C4-2B (cell line): ENCODE measurements at regions not wholly inside any gene's neighbourhood (a gene's known extent, or its start where the extent isn't known, plus 50 kb on each side); places are given as distances from the start of the nearest gene placed in this dataset.

ENCODE experiments used
- H3K27ac ChIP-seq: fragments of 450-650 bp; 2 replicates; pipeline ENCODE4 v1.5.1; 2017
- ZFX ChIP-seq: fragments of 450-650 bp; IDR thresholded peaks from 2 replicates; pipeline ENCODE4 v1.6.1; 2017
- TF ChIP-seq, protein P1 (sequence below): fragments of 450-650 bp; conservative IDR thresholded peaks from 2 replicates; pipeline ENCODE4 v1.5.1; 2017; ENCODE audit warnings: mild to moderate bottlenecking

DNA sequence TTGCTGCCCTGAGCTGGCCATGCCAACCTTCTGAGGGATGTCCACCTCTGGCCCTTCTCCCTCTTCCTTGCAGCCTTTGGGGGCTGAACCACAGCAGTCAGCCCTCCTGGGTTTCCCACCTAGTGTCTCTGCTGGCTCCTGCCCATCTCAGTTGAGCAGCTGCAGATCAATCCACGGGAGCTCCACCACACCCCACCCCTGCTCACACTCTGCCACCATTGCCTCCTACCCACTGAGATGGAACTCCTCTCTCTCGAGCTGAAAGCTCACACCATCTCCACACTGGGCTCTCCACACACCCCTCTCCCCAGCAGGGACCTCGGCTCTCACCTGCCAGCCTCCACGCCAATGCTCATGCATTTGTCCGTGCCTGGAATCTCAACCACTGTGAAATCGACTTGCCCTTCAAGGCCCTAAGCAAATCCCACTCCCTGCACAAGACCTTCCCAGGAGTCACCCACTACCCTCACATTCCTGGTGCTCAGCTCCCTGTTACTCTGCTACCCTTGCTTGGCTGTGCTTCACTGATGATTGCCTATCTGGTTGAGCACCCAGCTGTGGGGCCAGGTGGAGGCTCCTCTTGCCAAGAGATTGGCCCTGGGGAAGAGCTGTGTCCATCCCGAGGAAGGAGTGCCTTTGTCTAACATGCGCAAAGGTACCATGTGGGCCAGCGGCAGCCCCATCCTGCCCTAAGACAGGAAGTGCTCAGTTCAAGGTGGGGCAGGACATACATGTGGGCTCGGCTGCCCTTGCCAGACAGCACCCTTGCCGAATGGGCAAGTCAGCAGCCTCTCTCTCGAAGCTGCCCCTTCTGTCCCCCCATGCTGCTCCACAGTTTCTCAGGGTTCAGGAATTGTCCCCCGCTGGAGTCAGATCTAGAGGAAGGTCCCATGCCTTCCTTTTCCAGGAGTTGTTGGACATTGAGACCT lies 208.7 kb downstream of the CYP26B1 start:
- TF ChIP-seq, protein P1, sequence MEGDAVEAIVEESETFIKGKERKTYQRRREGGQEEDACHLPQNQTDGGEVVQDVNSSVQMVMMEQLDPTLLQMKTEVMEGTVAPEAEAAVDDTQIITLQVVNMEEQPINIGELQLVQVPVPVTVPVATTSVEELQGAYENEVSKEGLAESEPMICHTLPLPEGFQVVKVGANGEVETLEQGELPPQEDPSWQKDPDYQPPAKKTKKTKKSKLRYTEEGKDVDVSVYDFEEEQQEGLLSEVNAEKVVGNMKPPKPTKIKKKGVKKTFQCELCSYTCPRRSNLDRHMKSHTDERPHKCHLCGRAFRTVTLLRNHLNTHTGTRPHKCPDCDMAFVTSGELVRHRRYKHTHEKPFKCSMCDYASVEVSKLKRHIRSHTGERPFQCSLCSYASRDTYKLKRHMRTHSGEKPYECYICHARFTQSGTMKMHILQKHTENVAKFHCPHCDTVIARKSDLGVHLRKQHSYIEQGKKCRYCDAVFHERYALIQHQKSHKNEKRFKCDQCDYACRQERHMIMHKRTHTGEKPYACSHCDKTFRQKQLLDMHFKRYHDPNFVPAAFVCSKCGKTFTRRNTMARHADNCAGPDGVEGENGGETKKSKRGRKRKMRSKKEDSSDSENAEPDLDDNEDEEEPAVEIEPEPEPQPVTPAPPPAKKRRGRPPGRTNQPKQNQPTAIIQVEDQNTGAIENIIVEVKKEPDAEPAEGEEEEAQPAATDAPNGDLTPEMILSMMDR, result no peak
- TF ChIP-seq ZFX, result no peak
- H3K27ac ChIP-seq, result no peak overlapping the region

DNA sequence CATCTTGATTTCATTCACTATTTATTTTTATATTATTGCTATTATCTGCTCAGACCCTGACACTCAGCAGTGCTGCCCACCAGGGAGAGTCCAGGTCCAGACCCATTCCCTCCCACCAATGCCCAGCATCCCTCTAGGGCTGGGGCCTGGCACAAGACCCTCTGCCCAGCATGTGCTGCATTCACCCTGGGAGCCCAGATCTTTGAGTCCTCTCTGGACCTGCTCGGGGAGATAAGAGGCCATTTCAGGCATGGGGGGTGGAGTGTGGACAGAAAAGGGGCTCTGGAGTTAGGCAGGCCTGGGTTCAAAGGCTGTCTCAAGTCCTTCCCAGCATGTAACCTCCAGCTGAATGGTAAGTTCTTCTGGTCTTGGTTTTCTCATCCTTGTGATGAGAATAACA lies 209.6 kb downstream of the CYP26B1 start:
- TF ChIP-seq ZFX, result no peak
- TF ChIP-seq, protein P1, result no peak

DNA sequence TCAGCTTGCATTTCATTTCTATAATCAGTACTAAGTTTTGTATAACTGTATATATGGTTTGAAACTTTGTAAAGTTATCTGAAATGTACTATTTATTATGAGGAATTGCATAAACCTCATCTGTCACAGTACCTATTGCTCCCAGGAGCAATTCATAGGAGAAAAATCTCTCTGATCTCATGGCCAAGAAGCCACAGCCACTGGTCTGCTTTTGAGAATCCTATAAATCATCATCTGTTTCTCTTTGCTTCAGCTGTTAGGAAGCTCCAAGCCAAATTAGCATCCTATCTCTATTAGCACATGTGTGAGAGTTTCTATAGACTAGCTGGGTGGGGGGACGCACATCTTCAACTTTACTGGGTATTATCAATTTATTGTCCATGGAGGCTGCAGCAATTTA lies 210.3 kb downstream of the CYP26B1 start:
- TF ChIP-seq, protein P1, result no peak
- TF ChIP-seq ZFX, result no peak
- H3K27ac ChIP-seq, result no peak overlapping the region

More for the DNA sequence above, 209.6 kb downstream of the CYP26B1 start:
- no peak overlapping the region for H3K27ac ChIP-seq

DNA sequence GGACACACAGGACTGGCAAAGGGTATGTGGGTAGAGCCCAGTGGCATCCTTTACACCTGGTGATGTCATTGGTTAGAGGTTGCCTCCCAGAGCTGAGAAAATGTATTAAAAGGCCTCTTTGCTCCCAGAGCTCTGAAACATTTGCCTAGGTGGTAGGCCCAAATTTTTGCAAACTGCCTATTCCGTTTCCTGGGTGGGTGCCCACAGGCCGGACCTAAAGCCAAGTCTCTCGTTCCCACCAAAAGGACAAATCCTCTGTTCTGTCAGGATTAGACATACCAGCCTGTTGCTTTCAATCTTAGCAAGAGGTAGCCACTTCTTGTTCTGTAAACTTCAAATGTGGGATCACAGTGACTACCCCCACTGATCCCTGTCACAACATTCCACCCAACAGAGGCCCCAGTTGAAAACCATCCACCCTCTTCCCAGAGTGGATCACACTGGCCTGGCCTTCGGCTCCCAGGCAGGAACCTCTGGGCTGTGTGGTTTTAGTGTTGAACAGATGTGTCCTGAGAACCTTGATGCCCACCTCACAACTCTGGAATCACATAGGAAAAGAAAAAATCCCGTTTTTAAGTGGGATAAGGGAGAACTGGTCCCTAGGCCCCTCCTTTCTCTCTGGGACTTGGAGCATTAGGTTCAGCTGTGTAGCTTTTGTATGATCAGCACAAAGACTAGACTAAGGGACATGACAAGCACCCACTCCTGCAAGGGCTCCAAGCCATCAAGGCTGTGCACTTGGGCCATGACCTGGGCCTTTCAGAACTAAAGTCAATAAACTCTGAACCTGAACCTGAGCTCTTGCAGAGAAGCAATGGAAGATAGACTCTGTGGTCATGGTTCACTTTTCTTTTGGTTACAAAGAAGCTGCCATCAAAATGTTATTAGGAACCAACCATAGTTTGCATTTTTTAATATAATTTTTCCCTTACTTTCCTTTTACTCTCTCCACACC lies 211.3 kb downstream of the CYP26B1 start:
- TF ChIP-seq ZFX, result no peak
- TF ChIP-seq, protein P1, result no peak
- no peak overlapping the region for H3K27ac ChIP-seq

DNA sequence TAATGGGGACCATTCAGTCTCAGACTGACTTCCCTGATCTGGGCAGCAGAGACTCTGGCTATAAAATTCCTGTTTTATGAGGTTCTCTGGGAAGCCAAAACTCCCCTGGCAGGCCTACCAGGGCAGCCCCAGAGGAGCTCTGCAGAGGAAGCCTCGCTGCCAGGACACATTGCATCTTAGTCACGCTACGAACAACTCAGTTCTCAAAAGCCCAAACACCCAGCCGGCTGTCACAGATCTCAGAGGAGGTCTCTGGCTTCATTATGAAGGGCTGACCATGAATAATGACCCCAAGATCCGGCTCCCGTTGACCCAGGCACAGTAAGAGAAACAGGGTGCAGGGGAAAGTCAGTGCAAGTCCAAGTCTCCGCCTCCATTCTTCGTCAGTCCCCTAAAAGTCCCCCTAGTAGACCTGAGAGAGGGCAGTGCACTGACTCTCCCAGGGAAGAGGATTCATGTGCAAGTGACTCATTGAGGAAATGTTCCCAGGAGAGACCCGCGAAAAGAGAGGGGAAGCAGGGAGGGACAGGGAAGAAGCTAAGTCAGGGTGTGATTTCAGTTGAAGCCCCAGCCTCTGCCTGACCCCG lies 212.3 kb downstream of the CYP26B1 start:
- no peak for TF ChIP-seq ZFX
- TF ChIP-seq, protein P1, result no peak
- H3K27ac ChIP-seq, result no peak overlapping the region

DNA sequence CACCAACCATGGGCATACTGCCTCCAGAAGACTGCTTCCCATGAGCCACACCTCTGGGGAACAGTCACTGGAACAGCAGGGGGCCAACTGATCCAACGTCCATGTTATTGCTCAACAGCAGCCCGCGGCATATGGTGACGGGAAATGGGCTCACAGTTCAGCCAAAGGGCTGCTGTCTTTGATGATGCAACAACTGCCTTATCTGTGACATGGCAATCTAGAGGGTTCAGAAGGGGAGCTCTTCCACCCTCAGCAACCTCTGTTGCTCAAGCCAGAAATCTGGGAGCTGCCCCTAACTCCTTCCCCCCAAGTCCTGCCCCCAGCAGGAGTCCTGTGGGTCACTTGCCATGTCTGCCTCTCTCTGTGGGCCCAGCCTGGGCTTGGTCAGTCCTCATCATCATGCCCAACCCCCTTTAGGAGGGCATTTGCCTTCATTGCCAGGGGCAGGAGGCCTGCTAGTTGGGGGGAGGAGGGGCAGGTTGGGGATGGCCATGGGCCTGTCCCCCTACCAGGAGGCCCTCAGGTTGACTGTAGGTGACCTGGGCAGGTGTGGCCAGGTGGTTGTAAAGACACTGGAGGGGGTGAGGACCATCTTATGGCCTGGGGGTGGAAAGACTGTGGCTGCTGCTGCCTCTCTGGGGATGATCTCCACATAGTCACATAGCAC lies 212.9 kb downstream of the CYP26B1 start:
- no peak overlapping the region for H3K27ac ChIP-seq
- TF ChIP-seq, protein P1, result no peak
